Tibial artery (tissue), 4 donors: ENCODE measurements at regions not wholly inside any gene's neighbourhood (a gene's known extent, or its start where the extent isn't known, plus 50 kb on each side); places are given as distances from the start of the nearest gene placed in this dataset.

Source experiments
- DNase-seq, 2 donors: peaks; one replicate each; pipeline ENCODE4 v3.0.0-alpha.2; 2019
- H3K27ac ChIP-seq, 2 donors: fragments of 200-600 bp; sonication (generic) in 1 of 2; 1 replicate in 1 of 2; 2 replicates in 1 of 2; pipeline ENCODE4 v1.5.1; 2018 to 2019; ENCODE audit warnings: mild to moderate bottlenecking in 1 of 2
- H3K27me3 ChIP-seq, 2 donors: fragments of 200-600 bp; sonication (generic) in 1 of 2; one replicate each; pipeline versions ENCODE4 v1.5.1 to v1.6.0; 2016 to 2019
- H3K36me3 ChIP-seq, 3 donors: fragments of 200-600 bp; sonication (generic) in 2 of 3; one replicate each; pipeline ENCODE4 v1.5.1; 2016 to 2019; ENCODE audit warnings: mild to moderate bottlenecking in 2 of 3
- H3K4me1 ChIP-seq, 4 donors: fragments of 200-600 bp; sonication (generic) in 2 of 4; 1 replicate in 3 of 4; 2 replicates in 1 of 4; pipeline ENCODE4 v1.5.1; 2016 to 2019
- H3K4me3 ChIP-seq, 2 donors: fragments of 200-600 bp; sonication (generic) in 1 of 2; 1 replicate in 1 of 2; 2 replicates in 1 of 2; pipeline ENCODE4 v1.5.1; 2018 to 2019; ENCODE audit warnings: mild to moderate bottlenecking in 2 of 2
- H3K9me3 ChIP-seq, 3 donors: fragments of 200-600 bp; sonication (generic) in 1 of 3; one replicate each; pipeline ENCODE4 v1.5.1; 2016 to 2019
- intact Hi-C: fragments of 100-400 bp; cut with DNase I; formaldehyde crosslinking; loops from one replicate; pipeline ENCODE4 v1.15.0; 2023; ENCODE audit warnings: low total_unique reads
- TF ChIP-seq, protein P1 (sequence below), 2 experiments: fragments of 200-600 bp in 1 of 2; fragments of 450-650 bp in 1 of 2; IDR thresholded peaks; one replicate each; pipeline ENCODE4 v1.5.1; 2017 to 2019; ENCODE audit warnings: antibody characterized with exemption in 2 of 2, mild to moderate bottlenecking in 1 of 2, moderate library complexity in 1 of 2

DNA sequence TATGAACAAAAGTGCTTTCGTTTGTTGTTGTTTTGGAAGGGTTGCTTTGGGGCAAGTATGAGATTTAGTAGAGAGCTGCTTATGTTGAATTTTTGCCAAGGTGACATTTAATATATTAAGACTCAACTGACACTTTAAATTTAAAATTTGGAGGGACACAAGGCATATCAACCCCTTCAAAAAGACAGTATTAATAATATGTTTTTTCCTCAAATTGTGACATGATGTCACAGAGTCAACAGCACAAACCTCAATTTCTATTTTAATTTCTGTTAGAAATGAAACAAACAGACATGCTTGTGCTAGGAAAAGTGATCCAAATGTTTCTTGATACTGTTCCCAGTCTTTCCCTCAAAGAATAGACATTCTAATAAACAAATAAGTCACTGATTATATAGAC, 218.9 kb downstream of the CYRIA start:
- H3K4me1 ChIP-seq, result no peaks in the 10 kb centered on the region
- H3K36me3 ChIP-seq, result no peaks in the 10 kb centered on the region
- no peaks in the 10 kb centered on the region for H3K9me3 ChIP-seq
- H3K4me3 ChIP-seq, result no peak overlapping the region
- intact Hi-C loops, result no loop called here
- TF ChIP-seq, protein P1, sequence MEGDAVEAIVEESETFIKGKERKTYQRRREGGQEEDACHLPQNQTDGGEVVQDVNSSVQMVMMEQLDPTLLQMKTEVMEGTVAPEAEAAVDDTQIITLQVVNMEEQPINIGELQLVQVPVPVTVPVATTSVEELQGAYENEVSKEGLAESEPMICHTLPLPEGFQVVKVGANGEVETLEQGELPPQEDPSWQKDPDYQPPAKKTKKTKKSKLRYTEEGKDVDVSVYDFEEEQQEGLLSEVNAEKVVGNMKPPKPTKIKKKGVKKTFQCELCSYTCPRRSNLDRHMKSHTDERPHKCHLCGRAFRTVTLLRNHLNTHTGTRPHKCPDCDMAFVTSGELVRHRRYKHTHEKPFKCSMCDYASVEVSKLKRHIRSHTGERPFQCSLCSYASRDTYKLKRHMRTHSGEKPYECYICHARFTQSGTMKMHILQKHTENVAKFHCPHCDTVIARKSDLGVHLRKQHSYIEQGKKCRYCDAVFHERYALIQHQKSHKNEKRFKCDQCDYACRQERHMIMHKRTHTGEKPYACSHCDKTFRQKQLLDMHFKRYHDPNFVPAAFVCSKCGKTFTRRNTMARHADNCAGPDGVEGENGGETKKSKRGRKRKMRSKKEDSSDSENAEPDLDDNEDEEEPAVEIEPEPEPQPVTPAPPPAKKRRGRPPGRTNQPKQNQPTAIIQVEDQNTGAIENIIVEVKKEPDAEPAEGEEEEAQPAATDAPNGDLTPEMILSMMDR (IDR thresholded peaks at IDR 0.05), result no peak
- no peak for DNase-seq
- H3K27ac ChIP-seq, result no peak overlapping the region
- H3K27me3 ChIP-seq, result no peaks in the 10 kb centered on the region

DNA sequence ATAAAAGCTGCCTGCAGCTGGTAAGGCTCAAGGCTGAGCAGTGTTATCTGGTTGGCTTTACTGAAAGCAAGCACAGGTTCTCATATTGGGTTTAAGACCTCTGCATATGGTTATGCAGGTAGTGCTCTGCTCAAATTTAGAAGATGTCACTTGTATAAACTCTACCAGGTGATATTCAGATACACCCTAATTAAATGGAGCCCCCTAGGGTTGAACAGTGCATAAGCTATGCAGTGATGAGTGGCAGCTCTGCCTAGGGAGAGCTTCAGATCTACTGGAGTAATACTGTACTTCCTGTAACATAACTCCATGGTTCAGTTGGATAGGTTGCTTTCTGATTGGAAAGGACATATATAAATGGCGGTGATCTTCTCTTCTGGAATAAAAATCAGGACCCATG, 222.7 kb downstream of the CYRIA start:
- intact Hi-C loops, result no loop called here
- Histone ChIP-seq H3K36me3 (no peaks in the 10 kb centered on the region), H3K27me3 (no peaks in the 10 kb centered on the region), H3K4me1 (no peaks in the 10 kb centered on the region), H3K4me3 (no peak overlapping the region), H3K27ac (no peak overlapping the region), H3K9me3 (no peaks in the 10 kb centered on the region)
- TF ChIP-seq, protein P1 (IDR thresholded peaks at IDR 0.05), result no peak
- no peak for DNase-seq

DNA sequence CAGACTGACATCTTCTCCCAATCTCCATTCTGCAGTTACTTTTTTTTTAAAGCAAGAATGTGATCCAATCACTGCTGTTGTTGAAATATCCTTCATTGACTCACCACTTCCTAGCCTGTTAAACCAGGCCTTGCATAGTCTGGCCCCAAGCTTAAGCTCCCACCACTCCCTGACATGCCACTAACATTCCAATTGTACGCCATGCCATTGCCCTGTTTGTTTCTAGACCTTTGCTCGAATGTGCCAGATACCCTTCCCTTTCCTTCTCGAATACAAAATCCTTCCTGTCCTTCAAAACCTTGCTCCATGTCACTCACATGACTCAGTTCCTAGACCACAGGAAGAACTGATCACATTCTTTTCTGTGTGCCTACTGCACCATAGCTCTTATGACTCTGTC, 224.2 kb downstream of the CYRIA start:
- DNase-seq, result no peak
- Histone ChIP-seq H3K27me3 (no peaks in the 10 kb centered on the region), H3K4me3 (no peak overlapping the region), H3K4me1 (no peaks in the 10 kb centered on the region), H3K9me3 (no peaks in the 10 kb centered on the region), H3K27ac (no peak overlapping the region), H3K36me3 (no peaks in the 10 kb centered on the region)
- TF ChIP-seq, protein P1 (IDR thresholded peaks at IDR 0.05), result no peak
- intact Hi-C loops, result no loop called here

DNA sequence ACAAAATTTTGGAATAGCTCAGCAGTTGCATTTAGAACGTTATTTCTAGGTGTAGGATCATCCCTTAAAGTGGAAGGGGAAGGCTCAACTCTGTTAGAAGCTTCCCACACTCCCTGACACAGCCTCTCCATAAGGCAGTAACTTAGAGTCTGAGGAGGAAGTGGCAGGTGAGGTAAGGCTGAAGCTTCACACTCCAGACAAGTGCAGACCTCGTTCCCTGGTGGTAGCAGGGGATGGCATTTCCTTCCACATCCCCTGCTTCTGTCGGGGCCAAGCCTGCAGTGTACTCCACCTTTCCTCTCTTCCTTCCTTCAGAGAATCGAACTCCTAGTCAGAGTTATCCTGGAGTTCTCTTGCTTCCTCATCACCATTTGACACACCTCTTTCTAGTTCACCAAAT, 224.7 kb downstream of the CYRIA start:
- Histone ChIP-seq H3K4me3 (no peak overlapping the region), H3K4me1 (no peaks in the 10 kb centered on the region), H3K9me3 (no peaks in the 10 kb centered on the region), H3K36me3 (no peaks in the 10 kb centered on the region), H3K27ac (no peak overlapping the region), H3K27me3 (no peaks in the 10 kb centered on the region)
- intact Hi-C loops, result no loop called here
- TF ChIP-seq, protein P1 (IDR thresholded peaks at IDR 0.05), result no peak
- DNase-seq, result no peak

DNA sequence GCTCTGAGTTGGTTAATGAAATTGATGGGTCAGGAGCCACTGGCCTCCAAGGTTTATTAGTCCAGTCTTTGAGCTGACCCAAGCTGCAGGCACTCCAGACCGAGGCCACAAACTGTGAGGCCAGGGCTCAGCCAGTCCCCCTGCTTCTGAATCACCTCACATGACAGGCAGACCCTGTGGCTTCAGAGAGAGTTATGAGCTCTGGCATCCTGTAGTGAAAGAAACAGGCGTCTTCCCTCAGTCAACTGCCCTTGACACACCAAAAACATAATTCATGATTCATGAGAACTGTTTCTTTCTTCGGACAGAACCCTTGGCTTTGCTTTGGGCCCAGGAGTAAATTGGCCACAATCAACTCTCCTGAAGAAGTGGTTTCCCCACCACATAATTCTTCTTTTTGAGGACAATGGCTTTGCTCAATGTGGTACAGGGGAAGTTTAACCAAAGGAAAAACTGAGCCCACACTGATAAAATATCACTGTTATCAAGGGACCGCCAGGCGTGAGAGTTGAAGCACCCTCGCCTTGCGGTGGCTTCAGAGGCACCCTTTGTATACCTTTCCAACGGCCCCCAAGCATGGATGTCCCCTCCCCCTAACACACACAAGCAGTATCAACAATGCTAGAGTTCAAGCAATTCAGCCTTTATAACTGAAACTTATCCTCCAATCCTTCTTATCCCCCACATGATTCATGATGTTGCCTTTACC, 226.9 kb downstream of the CYRIA start:
- no peak for DNase-seq
- Histone ChIP-seq H3K9me3 (no peaks in the 10 kb centered on the region), H3K36me3 (no peaks in the 10 kb centered on the region), H3K27me3 (no peaks in the 10 kb centered on the region), H3K4me3 (no peak overlapping the region), H3K27ac (no peak overlapping the region), H3K4me1 (no peaks in the 10 kb centered on the region)
- intact Hi-C loops, result no loop called here
- TF ChIP-seq, protein P1 (IDR thresholded peaks at IDR 0.05), result no peak

DNA sequence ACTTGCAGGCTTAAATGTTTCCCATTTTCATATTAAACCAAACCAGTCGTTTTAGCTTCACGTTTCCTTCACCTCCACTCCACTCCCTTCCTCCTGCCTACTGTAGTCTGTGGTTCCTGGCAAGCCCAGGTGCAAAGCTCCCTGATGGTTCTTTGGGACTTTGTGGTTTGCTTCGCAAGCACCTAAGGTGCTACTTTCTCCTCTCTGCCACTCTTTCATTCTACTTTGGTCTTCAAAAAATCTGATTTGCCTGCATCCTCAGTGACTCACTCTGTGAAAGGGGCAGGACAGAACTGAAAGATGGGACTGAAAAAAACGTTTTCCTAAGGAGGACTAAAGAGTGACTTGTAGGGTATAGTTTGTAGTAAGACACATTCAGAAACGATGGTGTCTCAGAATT, 228.4 kb downstream of the CYRIA start:
- TF ChIP-seq, protein P1 (IDR thresholded peaks at IDR 0.05), result no peak
- intact Hi-C loops, result no loop called here
- DNase-seq, result no peak

More for the DNA sequence above, 228.4 kb downstream of the CYRIA start:
- no peaks in the 10 kb centered on the region for H3K36me3 ChIP-seq
- no peaks in the 10 kb centered on the region for H3K27me3 ChIP-seq
- H3K4me3 ChIP-seq, result no peak overlapping the region
- no peaks in the 10 kb centered on the region for H3K4me1 ChIP-seq
- no peak overlapping the region for H3K27ac ChIP-seq
- H3K9me3 ChIP-seq, result no peaks in the 10 kb centered on the region
